ENCODE measurements at regions not wholly inside any gene's neighbourhood (a gene's known extent, or its start where the extent isn't known, plus 50 kb on each side); places are given as distances from the start of the nearest gene placed in this dataset.

- DNase-seq: no peak
These were observed 159.7 kb downstream of the SLC35B3 start for GRCh38 chr6:8275667-8276066.

DNA sequence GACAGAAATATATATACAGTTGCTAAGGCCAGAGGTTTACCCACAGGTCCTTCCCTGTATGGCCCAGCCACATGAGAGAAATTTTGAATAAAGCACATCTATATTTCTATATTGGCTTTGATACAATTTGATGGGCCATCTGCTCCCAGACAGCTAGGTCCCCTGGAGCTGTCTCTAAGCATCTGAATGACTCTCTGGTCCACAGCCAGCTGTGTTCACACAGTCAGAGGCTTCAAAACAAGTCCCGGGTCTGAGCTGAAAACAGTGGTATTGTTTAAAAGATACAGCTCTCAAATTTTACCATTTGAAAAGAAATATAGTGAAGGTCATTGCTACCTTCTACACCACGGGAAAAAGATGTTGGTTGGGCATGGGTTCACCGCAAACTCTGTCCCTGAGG, 161.1 kb downstream of the SLC35B3 start:
- DNase-seq: no peak

GRCh38 chr6:8269872-8270454, 165.4 kb downstream of the SLC35B3 start:
- no peak for DNase-seq

DNA sequence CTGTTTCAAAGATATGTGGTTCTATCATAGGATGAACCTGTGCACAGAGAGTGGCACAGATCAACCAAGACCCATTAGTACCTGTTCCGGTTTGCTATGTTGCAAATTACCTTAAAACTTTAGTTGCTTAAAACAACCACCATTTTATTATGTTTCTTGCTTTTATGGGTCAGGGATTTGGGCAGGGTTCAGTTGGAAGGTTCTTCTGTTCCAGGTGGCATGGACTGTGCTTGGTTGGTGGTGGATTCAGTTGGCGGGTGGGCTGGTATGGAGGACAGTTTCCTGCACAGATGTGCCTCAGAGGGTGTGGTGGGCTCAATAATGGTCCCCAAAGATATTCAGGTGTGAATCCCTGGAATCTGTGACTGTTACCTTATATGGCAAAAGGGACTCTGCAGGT, 166.3 kb downstream of the SLC35B3 start:
- DNase-seq: no peak

- no peak for DNase-seq
These were observed 166.3 kb upstream of the EEF1E1 start for GRCh38 chr6:8268606-8269005.

DNA sequence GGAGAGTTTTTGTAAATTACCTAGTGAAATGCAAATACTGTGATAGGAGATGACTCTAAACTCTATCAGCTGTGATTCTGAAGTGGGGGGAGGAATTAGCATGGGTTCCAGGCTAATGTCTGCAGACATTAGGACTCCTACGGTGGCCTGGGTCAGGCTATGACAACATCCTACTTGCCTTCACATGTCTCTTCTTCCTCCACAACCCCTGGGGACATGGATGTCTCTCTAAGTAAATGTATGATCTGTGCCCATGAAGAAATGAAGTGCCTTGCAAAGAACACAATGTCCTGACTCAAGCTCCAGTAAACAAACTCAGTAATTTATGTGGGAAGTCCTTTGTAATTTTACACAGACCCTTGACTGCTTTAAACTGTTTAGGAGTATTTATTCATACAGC, 165.8 kb upstream of the EEF1E1 start:
- DNase-seq: no peak

GRCh38 chr6:8260610-8261009, 158.3 kb upstream of the EEF1E1 start:
- no peak for DNase-seq

GRCh38 chr6:8246403-8246802, 144.1 kb upstream of the EEF1E1 start:
- DNase-seq: no peak

DNA sequence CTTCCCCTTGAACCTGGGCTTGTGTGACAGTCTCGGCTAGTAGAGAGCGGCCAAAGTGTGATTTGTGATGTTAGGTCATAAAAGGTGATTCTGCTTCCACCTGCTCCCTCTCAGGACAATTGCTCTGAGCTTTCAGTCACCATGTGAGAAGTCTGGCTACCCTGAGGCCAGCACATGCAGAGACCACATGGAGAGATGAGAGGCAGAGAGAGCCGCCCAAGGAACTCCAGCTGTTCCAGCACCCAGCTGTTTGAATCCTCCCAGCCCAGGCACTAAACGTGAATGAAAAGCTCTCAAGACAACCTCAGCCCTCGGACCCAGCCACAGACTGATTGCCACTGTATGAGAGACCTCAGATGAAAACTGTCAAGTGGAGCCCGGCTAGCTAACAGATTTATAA, 143.4 kb upstream of the EEF1E1 start:
- no peak for DNase-seq

- DNase-seq: no peak
These were observed 141.1 kb upstream of the EEF1E1 start for GRCh38 chr6:8243475-8243874.

- DNase-seq: no peak
These were observed 140.5 kb upstream of the EEF1E1 start for GRCh38 chr6:8242885-8243284.

- DNase-seq: no peak
These were observed 138.0 kb upstream of the EEF1E1 start for GRCh38 chr6:8240301-8240700.

GRCh38 chr6:8238773-8239683, 136.7 kb upstream of the EEF1E1 start:
- no peak for DNase-seq

DNA sequence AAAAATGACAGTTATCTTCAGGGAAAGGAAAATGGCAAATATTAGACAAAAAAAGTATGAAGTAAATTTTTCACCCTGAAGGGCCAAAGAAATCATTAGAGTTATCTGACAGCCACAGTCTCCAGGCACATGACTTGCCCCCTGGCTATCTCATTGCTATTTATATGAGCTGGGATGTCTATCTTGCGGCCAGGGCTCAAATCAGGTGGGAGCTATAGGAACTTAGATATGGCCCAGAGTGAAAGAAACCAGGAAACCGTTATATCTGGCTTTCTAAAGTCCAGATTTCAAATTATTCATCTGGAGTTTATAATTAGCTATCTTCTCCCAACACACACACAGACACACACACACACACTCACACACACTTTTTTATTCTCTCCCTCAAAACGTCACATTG, 135.3 kb upstream of the EEF1E1 start:
- no peak for DNase-seq

GRCh38 chr6:8236956-8237355, 134.6 kb upstream of the EEF1E1 start:
- DNase-seq: no peak

- no peak for DNase-seq
These were observed 132.0 kb upstream of the EEF1E1 start for GRCh38 chr6:8234321-8234720.

DNA sequence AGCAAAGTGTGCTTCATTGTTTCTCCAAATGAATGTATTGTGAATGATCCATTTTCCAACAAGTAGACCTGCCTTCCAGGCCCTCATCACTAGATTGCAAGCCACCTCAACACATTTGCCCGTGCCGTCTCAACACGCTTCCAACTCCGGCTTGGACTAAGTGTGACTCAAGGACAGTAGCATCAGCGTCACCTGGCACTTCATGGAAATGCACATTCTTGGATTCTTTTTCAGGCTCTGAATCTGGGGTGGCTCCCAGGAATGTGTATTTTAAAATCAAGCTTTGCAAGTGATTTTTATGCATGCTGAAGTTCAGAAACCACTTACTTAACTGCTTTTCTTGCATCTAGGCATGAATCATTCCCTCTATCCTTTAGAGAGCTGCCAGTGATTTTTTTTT, 129.6 kb upstream of the EEF1E1 start:
- DNase-seq: no peak

DNA sequence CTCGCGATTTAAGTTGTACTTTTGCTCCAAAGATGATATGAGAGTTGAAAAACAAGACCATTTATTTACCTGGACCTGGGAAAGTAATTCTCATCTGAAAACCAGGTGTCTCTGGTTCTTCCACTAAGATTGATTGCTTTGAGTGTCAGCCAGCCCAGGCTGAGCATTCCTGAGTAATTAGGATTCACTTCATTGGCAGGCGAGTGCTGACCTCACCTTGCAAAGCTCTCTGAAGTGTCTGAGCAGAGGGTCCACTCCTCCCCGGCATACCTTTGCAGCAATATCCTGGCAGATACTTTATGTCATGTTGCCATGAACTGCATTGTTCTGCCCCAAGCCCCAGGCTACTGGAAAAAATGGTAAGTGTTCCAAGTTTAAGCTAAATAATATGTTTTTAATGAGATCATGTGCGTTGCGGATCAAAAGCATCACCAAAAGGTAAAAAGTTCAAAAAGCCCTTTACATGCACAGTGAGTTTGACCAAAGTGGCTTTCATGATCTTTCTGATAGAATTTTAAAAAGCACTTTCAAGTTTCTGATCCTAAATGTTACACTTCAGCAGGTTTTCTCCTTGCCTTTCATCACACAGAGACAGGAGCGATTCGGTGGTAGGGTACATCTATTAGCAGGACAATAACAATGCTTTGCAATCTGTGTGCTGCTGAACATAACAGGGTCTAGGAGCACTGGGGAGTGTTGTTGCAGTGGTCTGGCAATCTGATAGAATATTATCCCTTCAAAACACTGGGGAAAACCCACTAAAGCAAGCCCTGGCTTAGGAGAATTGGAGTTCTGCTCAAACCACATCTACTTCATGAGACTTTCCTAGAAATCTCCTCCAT, 127.8 kb upstream of the EEF1E1 start:
- DNase-seq: no peak

GRCh38 chr6:8225113-8225512, 122.8 kb upstream of the EEF1E1 start:
- no peak for DNase-seq

GRCh38 chr6:8223678-8224077, 121.3 kb upstream of the EEF1E1 start:
- DNase-seq: no peak

DNA sequence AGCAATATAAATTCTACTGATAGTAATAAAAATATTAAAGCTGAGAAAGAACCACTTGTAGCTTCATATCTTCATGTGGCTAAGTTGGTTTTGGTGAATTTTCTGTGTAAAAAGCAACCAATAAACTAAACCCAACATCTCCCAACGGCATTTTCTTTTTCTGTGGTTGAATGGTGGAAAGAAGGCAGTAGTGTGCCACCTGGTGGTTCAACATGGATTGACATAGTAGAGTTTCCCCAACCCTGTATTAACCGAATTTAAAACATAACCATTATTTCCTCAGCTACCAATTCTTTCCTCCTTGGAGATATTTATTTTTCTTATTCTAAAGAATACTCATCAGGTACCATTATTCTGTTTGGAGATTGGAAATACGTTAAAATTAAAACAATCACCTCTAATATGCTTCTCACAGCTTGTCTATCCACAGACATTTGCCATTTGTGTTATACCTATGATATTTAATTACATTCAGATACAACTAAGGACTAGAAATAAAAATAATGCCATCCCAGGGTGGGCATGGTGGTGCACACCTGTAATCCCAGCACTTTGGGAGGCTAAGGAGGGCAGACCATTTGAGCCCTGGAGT, 117.1 kb upstream of the EEF1E1 start:
- DNase-seq: peak; percentile 23

DNA sequence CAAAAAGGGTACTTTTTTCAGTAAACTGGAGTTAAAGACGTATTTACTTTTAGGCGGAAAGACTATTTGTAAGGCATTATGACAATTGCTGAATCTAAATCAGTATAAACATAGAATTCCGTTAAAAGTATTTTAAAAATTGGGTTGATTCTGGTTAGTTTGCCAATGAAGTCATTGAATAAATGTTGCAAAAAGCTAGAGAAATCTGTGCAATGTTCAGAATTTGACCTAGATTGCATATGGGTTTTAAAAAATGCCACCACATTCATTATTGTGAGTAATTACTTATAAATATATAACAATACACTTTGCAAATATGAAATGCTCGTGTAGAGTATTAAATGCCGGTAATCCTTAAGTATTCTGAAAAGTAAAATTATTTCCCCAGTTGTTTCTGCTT, 116.5 kb upstream of the EEF1E1 start:
- DNase-seq: no peak

GRCh38 chr6:8215631-8216030, 113.3 kb upstream of the EEF1E1 start:
- DNase-seq: peak; percentile 21
